NB4 (cell line): ENCODE measurements at regions not wholly inside any gene's neighbourhood (a gene's known extent, or its start where the extent isn't known, plus 50 kb on each side); places are given as distances from the start of the nearest gene placed in this dataset.
"Not testable (repeated sequence)": the region's sequence is repeated elsewhere in the genome, so short reads cannot be mapped to it uniquely, and the experiment has no call there.

Source experiments
- DNase-seq: peaks from one replicate; pipeline ENCODE4 v3.0.0; 2010; ENCODE audit warnings: low read depth
- H3K4me3 ChIP-seq: one replicate; pipeline ENCODE4 v1.5.1; 2011; ENCODE audit warnings: mild to moderate bottlenecking, low read depth, low read length, moderate library complexity
- MYC ChIP-seq: IDR thresholded peaks from 2 replicates; pipeline ENCODE4 v1.6.1; 2011; ENCODE audit warnings: low read depth, low read length
- POLR2A ChIP-seq: IDR thresholded peaks from 2 replicates; pipeline ENCODE4 v1.6.1; 2011; ENCODE audit warnings: mild to moderate bottlenecking; ENCODE audit not compliant: insufficient read length; ENCODE audit errors: extremely low read depth
- TF ChIP-seq, protein P1 (sequence below): IDR thresholded peaks from 2 replicates; pipeline ENCODE4 v1.6.1; 2011; ENCODE audit warnings: low read depth, low read length
- TF ChIP-seq, protein P2 (sequence below): IDR thresholded peaks from one replicate; pipeline ENCODE4 v1.5.1; 2012; ENCODE audit warnings: low read depth, low read length

DNA sequence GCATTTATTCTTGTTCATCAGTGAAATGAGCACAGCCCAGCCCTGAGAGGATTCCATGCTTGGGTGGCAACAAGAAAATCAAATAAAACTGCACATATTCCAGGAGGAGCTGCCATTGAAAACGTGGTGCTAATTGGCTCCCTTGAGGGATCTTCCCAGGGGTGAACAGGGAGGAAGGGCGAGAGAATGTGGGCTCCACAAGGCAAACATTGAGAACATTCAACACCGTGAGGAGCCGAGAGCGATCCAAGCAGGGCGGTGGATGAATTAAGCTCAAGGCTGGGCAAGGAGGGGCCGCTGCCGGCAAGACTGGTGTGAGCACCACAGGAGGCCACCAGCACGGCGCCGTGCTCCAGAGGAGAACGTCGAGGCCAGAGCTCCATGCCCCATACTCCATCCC lies 166.9 kb downstream of the C16orf95 start:
- no peak overlapping the region for H3K4me3 ChIP-seq
- DNase-seq, result no peak
- TF ChIP-seq POLR2A (no peak), MYC (no peak)
- TF ChIP-seq, protein P1, sequence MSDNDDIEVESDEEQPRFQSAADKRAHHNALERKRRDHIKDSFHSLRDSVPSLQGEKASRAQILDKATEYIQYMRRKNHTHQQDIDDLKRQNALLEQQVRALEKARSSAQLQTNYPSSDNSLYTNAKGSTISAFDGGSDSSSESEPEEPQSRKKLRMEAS, result no peak
- TF ChIP-seq, protein P2, sequence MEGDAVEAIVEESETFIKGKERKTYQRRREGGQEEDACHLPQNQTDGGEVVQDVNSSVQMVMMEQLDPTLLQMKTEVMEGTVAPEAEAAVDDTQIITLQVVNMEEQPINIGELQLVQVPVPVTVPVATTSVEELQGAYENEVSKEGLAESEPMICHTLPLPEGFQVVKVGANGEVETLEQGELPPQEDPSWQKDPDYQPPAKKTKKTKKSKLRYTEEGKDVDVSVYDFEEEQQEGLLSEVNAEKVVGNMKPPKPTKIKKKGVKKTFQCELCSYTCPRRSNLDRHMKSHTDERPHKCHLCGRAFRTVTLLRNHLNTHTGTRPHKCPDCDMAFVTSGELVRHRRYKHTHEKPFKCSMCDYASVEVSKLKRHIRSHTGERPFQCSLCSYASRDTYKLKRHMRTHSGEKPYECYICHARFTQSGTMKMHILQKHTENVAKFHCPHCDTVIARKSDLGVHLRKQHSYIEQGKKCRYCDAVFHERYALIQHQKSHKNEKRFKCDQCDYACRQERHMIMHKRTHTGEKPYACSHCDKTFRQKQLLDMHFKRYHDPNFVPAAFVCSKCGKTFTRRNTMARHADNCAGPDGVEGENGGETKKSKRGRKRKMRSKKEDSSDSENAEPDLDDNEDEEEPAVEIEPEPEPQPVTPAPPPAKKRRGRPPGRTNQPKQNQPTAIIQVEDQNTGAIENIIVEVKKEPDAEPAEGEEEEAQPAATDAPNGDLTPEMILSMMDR, result no peak

DNA sequence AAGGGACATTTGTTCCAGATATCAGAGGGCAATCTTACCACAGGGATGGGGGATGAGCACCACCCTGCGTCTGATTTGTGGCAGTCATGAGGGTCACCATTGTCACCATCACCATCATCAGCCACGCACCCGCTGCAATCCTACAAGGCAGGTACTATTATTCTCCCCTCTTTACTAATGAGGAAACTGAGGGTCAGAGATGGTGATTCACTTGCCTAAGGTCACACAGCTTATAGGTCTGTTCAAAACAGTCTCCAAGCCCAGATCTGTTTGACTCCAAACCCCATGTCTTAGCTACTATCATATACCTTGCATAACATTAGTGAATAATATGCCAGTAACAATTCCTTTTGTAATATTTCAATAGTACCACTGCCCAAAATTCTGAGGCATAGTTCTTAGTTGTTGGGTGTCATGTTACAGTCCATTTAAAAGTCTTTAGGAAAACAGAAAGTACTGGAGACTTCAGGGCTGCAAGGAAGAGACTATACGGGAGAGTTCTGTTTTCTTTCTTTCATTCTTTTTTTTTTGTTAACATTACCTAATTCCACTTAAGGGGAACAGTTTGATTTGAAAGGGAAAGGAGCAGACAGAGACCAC lies 166.4 kb downstream of the C16orf95 start:
- no peak for DNase-seq
- TF ChIP-seq, protein P1, result no peak
- TF ChIP-seq POLR2A (no peak), MYC (no peak)
- TF ChIP-seq, protein P2, result no peak
- no peak overlapping the region for H3K4me3 ChIP-seq

DNA sequence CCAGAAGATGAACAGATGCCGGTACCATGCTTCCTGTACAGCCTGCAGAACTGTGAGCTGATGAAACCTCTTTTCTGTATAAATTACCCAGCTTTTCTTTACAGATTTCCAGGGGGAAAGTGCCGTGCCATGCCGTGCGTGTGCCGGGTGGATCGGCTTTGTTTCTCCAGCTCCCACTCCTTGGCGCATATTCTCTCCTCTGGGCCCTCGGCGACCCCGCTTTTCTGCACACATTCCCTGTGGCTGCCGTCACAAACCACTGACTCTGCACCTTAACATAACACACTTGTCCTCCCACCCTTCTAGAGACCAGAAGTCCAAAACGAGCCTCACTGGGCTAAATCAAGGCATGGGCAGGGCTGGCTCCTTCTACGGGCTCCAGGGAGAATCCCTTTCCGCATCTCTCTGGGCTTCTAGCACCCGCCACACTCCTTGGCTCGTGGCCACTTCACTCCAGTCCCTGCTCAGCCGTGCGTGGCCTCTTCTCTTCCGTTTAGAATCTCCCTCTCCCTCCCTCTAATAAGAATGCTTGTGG lies 164.9 kb downstream of the C16orf95 start:
- TF ChIP-seq, protein P1, result no peak
- TF ChIP-seq POLR2A, result no peak
- TF ChIP-seq, protein P2, result no peak
- TF ChIP-seq MYC, result no peak
- DNase-seq, result no peak

DNA sequence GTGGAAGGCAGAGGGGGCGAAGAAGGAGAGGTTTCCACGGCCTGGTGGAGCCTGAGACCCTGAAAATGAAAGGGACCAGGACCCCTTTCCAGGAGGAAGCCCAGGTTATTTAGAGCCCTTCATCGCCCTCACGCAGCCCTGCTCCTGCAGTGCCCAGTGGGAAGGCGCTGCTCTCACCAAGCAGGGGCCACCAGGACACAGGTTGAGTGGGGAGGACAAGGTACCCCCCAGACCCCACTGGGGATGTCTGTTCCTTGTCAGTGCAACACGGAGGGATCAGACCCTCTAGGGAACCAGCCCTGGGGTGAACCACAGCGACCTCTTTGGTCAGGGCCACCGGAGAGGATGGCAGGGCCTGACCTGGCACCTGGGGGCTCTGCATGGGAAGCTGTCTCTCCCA lies 163.9 kb downstream of the C16orf95 start:
- TF ChIP-seq, protein P1, result no peak
- DNase-seq, result no peak
- H3K4me3 ChIP-seq, result no peak overlapping the region

More for the DNA sequence above, 164.9 kb downstream of the C16orf95 start:
- H3K4me3 ChIP-seq, result no peak overlapping the region

DNA sequence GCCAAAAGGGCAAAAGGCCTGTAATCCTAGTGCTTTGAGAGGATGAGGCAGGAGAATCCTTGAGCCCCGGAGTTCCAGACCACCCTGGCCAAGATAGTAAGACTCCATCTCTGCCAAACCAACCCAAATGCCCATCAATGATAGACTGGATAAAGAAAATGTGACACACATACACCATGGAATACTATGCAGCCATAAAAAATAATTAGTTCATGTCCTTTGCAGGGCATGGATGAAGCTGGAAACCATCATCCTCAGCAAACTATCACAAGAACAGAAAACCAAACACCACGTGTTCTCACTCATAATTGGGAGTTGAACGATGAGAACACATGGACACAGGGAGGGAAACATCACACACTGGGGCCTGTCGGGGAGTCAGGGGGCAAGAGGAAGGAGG lies 161.9 kb downstream of the C16orf95 start:
- not testable (repeated sequence) for DNase-seq, H3K4me3 ChIP-seq

DNA sequence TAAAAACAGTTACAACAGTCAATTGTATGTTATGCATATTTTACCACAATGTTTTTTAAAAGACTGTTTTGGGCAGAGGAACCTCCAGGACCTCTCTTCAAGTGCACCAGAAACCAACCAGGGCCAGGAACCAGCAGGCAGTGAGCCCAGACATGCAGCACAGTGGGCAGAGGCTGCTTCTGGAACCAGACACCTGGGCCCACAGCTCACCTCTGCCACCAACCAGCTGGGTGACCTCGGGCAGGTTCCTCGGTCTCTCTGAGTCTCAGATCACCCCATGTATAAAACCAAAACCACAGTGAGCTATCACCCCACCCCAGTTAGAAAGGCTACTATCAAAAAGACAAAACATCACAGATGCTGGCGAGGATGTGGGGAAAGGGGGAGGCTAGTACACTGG lies 161.0 kb downstream of the C16orf95 start:
- TF ChIP-seq MYC, result no peak
- TF ChIP-seq, protein P1, result no peak
- no peak for TF ChIP-seq POLR2A
- TF ChIP-seq, protein P2, result no peak

DNA sequence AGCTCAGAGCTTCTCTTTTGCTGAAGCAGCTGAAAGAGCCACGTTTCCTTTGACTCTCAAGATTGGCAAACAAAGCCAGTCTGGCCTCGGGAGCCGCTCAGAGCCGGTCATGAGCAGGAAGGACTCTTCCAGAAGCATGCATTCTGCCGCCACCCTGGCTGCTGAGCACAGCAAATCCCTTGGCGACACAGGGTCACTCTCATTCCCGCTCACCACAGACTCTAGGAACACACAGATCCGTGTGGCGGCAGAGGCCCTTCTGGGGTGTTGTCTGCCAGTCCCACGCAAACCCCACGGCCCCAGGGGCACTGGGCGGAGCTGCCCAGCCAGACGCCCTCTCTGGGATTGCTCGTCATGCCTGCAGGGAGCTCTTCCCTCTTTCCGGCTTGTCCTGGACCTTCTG lies 157.0 kb downstream of the C16orf95 start:
- TF ChIP-seq POLR2A, result no peak
- TF ChIP-seq, protein P2, result no peak
- TF ChIP-seq, protein P1, result no peak
- TF ChIP-seq MYC, result no peak
- peak; percentile 22 for DNase-seq
- H3K4me3 ChIP-seq, result no peak overlapping the region

More for the DNA sequence above, 161.0 kb downstream of the C16orf95 start:
- DNase-seq, result no peak
- no peak overlapping the region for H3K4me3 ChIP-seq
